ENCODE measurements at regions not wholly inside any gene's neighbourhood (a gene's known extent, or its start where the extent isn't known, plus 50 kb on each side); places are given as distances from the start of the nearest gene placed in this dataset.
"Not testable (repeated sequence)": the region's sequence is repeated elsewhere in the genome, so short reads cannot be mapped to it uniquely, and the experiment has no call there.

GRCh38 chrX:131845201-131845600 lies 177.9 kb upstream of the STK26 start:
- H3K36me3 ChIP-seq, result no peaks in the 10 kb centered on the region
- WGBS, 2 donors, result 56 to 91% methylated on average over 2 of the region's 2 CpGs
- H3K9me3 ChIP-seq, result no peaks in the 10 kb centered on the region
- H3K4me3 ChIP-seq, result no peak overlapping the region
- H3K27me3 ChIP-seq, result peaks cover 0 to 30% of the 10 kb centered on the region in 2 donors
- no peak for TF ChIP-seq POLR2A (IDR thresholded peaks at IDR 0.05)
- TF ChIP-seq CTCF (IDR thresholded peaks at IDR 0.05), result no peak
- TF ChIP-seq EP300 (IDR thresholded peaks at IDR 0.05), result no peak
- H3K4me1 ChIP-seq, result no peaks in the 10 kb centered on the region
- no peak overlapping the region for H3K27ac ChIP-seq
- DNase-seq (ENCODE audit: low spot score in 2 of 2), result no peak

GRCh38 chrX:131845771-131846170 lies 177.3 kb upstream of the STK26 start:
- TF ChIP-seq EP300 (IDR thresholded peaks at IDR 0.05) (no peak), POLR2A (IDR thresholded peaks at IDR 0.05) (no peak), CTCF (IDR thresholded peaks at IDR 0.05) (no peak)
- Histone ChIP-seq H3K4me3 (no peak overlapping the region), H3K36me3 (no peaks in the 10 kb centered on the region), H3K27me3 (peaks cover 0 to 28% of the 10 kb centered on the region in 2 donors), H3K4me1 (no peaks in the 10 kb centered on the region), H3K27ac (no peak overlapping the region), H3K9me3 (no peaks in the 10 kb centered on the region)
- 52 to 67% methylated on average over 1 of the region's 1 CpG for WGBS, 2 donors
- DNase-seq (ENCODE audit: low spot score in 2 of 2), result no peak

- peaks cover 0 to 26% of the 10 kb centered on the region in 2 donors for H3K27me3 ChIP-seq
- H3K9me3 ChIP-seq; H3K27ac ChIP-seq; H3K36me3 ChIP-seq; DNase-seq (ENCODE audit: low spot score in 2 of 2); H3K4me1 ChIP-seq; H3K4me3 ChIP-seq: not testable (repeated sequence)
- WGBS, 2 donors, result 78 to 93% methylated on average over 10 of the region's 10 CpGs
Observed at GRCh38 chrX:131850964-131851363, 172.1 kb upstream of the STK26 start.

GRCh38 chrX:131853440-131853839 lies 169.7 kb upstream of the STK26 start:
- DNase-seq (ENCODE audit: low spot score in 2 of 2), result no peak
- Histone ChIP-seq H3K36me3 (no peaks in the 10 kb centered on the region), H3K4me3 (no peak overlapping the region), H3K9me3 (no peaks in the 10 kb centered on the region), H3K27ac (no peak overlapping the region), H3K27me3 (peaks cover 0 to 25% of the 10 kb centered on the region in 2 donors), H3K4me1 (no peaks in the 10 kb centered on the region)
- TF ChIP-seq POLR2A (IDR thresholded peaks at IDR 0.05) (no peak), EP300 (IDR thresholded peaks at IDR 0.05) (no peak), CTCF (IDR thresholded peaks at IDR 0.05) (no peak)
- WGBS, 2 donors, result 66 to 72% methylated on average over 4 of the region's 4 CpGs

- H3K9me3 ChIP-seq, result no peaks in the 10 kb centered on the region
- TF ChIP-seq CTCF (IDR thresholded peaks at IDR 0.05), result no peak
- TF ChIP-seq POLR2A (IDR thresholded peaks at IDR 0.05), result no peak
- TF ChIP-seq EP300 (IDR thresholded peaks at IDR 0.05), result no peak
- H3K4me3 ChIP-seq, result no peak overlapping the region
- H3K4me1 ChIP-seq, result no peaks in the 10 kb centered on the region
- H3K36me3 ChIP-seq, result no peaks in the 10 kb centered on the region
- no peak for DNase-seq (ENCODE audit: low spot score in 2 of 2)
- peaks cover 0 to 29% of the 10 kb centered on the region in 2 donors for H3K27me3 ChIP-seq
- no peak overlapping the region for H3K27ac ChIP-seq
Observed at GRCh38 chrX:131854581-131854980, 168.5 kb upstream of the STK26 start.
